Right lobe of liver (tissue), 4 donors: ENCODE measurements at regions not wholly inside any gene's neighbourhood (a gene's known extent, or its start where the extent isn't known, plus 50 kb on each side); places are given as distances from the start of the nearest gene placed in this dataset.

ENCODE experiments used
- POLR2A ChIP-seq: fragments of 450-650 bp; IDR thresholded peaks from one replicate; pipeline ENCODE4 v1.6.1; 2017; ENCODE audit warnings: antibody characterized with exemption, mild to moderate bottlenecking
- TF ChIP-seq, protein P1 (sequence below), 4 donors: fragments of 200-600 bp in 3 of 4; fragments of 450-650 bp in 1 of 4; IDR thresholded peaks; one replicate each; pipeline versions ENCODE4 v1.5.1 to v1.8.0; 2016 to 2022; ENCODE audit warnings: antibody characterized with exemption in 4 of 4, mild to moderate bottlenecking in 2 of 4
- donor health status: DM: no; HTN: no; CAD: no.
- donor health status: DM: no; HTN: no; CAD: no.
- donor health status: DM: no; HTN: yes; CAD: no.

DNA sequence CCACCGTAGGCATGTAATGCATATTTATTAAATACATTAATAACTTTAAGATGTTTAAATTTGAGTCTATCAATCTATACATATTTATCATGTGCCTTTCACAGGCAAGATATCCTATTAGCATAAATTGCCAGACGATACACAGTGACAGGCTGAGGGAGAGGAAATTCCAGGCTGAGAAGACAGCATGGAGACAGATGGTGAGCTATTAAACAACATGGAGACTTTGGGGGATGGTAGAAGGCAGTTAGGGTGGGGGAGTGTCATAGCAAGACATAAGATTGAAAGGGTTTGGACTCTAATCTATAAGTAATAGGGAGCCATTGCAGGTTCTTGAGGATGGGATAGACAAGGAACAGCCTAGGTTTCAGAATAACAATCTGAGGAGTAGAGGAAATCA is 138.5 kb downstream of the NXPE2 start:
- TF ChIP-seq, protein P1, sequence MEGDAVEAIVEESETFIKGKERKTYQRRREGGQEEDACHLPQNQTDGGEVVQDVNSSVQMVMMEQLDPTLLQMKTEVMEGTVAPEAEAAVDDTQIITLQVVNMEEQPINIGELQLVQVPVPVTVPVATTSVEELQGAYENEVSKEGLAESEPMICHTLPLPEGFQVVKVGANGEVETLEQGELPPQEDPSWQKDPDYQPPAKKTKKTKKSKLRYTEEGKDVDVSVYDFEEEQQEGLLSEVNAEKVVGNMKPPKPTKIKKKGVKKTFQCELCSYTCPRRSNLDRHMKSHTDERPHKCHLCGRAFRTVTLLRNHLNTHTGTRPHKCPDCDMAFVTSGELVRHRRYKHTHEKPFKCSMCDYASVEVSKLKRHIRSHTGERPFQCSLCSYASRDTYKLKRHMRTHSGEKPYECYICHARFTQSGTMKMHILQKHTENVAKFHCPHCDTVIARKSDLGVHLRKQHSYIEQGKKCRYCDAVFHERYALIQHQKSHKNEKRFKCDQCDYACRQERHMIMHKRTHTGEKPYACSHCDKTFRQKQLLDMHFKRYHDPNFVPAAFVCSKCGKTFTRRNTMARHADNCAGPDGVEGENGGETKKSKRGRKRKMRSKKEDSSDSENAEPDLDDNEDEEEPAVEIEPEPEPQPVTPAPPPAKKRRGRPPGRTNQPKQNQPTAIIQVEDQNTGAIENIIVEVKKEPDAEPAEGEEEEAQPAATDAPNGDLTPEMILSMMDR (IDR thresholded peaks at IDR 0.05), result no peak
- TF ChIP-seq POLR2A, result no peak
